ENCODE measurements at regions not wholly inside any gene's neighbourhood (a gene's known extent, or its start where the extent isn't known, plus 50 kb on each side); places are given as distances from the start of the nearest gene placed in this dataset.

- ATAC-seq (replicated peaks in 1 of 4) (no peak), DNase-seq (no peak)
- Mint-ChIP-seq H3K36me3 (no peaks in the 10 kb centered on the region), H3K9me3 (no peaks in the 10 kb centered on the region), H3K27ac (no peak overlapping the region), H3K4me1 (no peaks in the 10 kb centered on the region), H3K4me3 (no peak overlapping the region), H3K27me3 (no peaks in the 10 kb centered on the region)
- Histone ChIP-seq H3K4me3 (ENCODE audit: control insufficient read depth in 1 of 2, extremely low read depth in 1 of 2, low read length in 1 of 2) (no peak overlapping the region), H3K27me3 (replicated peaks in 1 of 2; ENCODE audit: control insufficient read depth in 2 of 2, extremely low read depth in 1 of 2, insufficient read depth in 2 of 2, low read length in 1 of 2) (no peaks in the 10 kb centered on the region), H3K4me1 (ENCODE audit: control insufficient read depth in 1 of 2, extremely low read depth in 1 of 2, insufficient read depth in 2 of 2, low read length in 2 of 2) (no peaks in the 10 kb centered on the region), H3K9me3 (no peaks in the 10 kb centered on the region), H3K36me3 (ENCODE audit: control insufficient read depth in 2 of 2, extremely low read depth in 1 of 2, insufficient read depth in 1 of 2, low read length in 1 of 2) (no peaks in the 10 kb centered on the region), H3K27ac (ENCODE audit: low read length) (no peak overlapping the region)
- ChIA-PET CTCF (no interaction called here), POLR2A (no interaction called here)
- WGBS (ENCODE audit: insufficient coverage) = 82% methylated on average over 3 of the region's 5 CpGs
Measured at GRCh38 chr5:160935776-160936175, 83.8 kb upstream of the ATP10B start.

- no peaks in the 10 kb centered on the region for H3K9me3 Mint-ChIP-seq
- no peak overlapping the region for H3K27ac ChIP-seq (ENCODE audit: low read length)
- CTCF ChIA-PET = no interaction called here
- H3K4me1 Mint-ChIP-seq = no peaks in the 10 kb centered on the region
- no peaks in the 10 kb centered on the region for H3K27me3 ChIP-seq (replicated peaks in 1 of 2; ENCODE audit: control insufficient read depth in 2 of 2, extremely low read depth in 1 of 2, insufficient read depth in 2 of 2, low read length in 1 of 2)
- no peaks in the 10 kb centered on the region for H3K9me3 ChIP-seq
- no peaks in the 10 kb centered on the region for H3K27me3 Mint-ChIP-seq
- no peak overlapping the region for H3K27ac Mint-ChIP-seq
- no peak overlapping the region for H3K4me3 Mint-ChIP-seq
- H3K4me1 ChIP-seq (ENCODE audit: control insufficient read depth in 1 of 2, extremely low read depth in 1 of 2, insufficient read depth in 2 of 2, low read length in 2 of 2) = no peaks in the 10 kb centered on the region
- no peak overlapping the region for H3K4me3 ChIP-seq (ENCODE audit: control insufficient read depth in 1 of 2, extremely low read depth in 1 of 2, low read length in 1 of 2)
- no peaks in the 10 kb centered on the region for H3K36me3 ChIP-seq (ENCODE audit: control insufficient read depth in 2 of 2, extremely low read depth in 1 of 2, insufficient read depth in 1 of 2, low read length in 1 of 2)
- POLR2A ChIA-PET = no interaction called here
- no peak for ATAC-seq (replicated peaks in 1 of 4)
- H3K36me3 Mint-ChIP-seq = no peaks in the 10 kb centered on the region
- WGBS (ENCODE audit: insufficient coverage) = no CpG with 5 or more reads among the region's 2 CpGs
- no peak for DNase-seq
Measured at GRCh38 chr5:160931283-160931682, 79.3 kb upstream of the ATP10B start.

GRCh38 chr5:160930406-160930805 lies 78.4 kb upstream of the ATP10B start:
- no peak overlapping the region for H3K27ac ChIP-seq (ENCODE audit: low read length)
- Mint-ChIP-seq H3K4me1 (no peaks in the 10 kb centered on the region), H3K36me3 (no peaks in the 10 kb centered on the region), H3K9me3 (no peaks in the 10 kb centered on the region), H3K27ac (no peak overlapping the region), H3K27me3 (no peaks in the 10 kb centered on the region), H3K4me3 (no peak overlapping the region)
- no peak overlapping the region for H3K4me3 ChIP-seq (ENCODE audit: control insufficient read depth in 1 of 2, extremely low read depth in 1 of 2, low read length in 1 of 2)
- DNase-seq = no peak
- ChIA-PET POLR2A (no interaction called here), CTCF (no interaction called here)
- H3K4me1 ChIP-seq (ENCODE audit: control insufficient read depth in 1 of 2, extremely low read depth in 1 of 2, insufficient read depth in 2 of 2, low read length in 2 of 2) = no peaks in the 10 kb centered on the region
- no peaks in the 10 kb centered on the region for H3K9me3 ChIP-seq
- H3K27me3 ChIP-seq (replicated peaks in 1 of 2; ENCODE audit: control insufficient read depth in 2 of 2, extremely low read depth in 1 of 2, insufficient read depth in 2 of 2, low read length in 1 of 2) = no peaks in the 10 kb centered on the region
- H3K36me3 ChIP-seq (ENCODE audit: control insufficient read depth in 2 of 2, extremely low read depth in 1 of 2, insufficient read depth in 1 of 2, low read length in 1 of 2) = no peaks in the 10 kb centered on the region
- ATAC-seq (replicated peaks in 1 of 4) = no peak
- 56% methylated on average over 1 of the region's 1 CpG for WGBS (ENCODE audit: insufficient coverage)

GRCh38 chr5:160929906-160930305 lies 77.9 kb upstream of the ATP10B start:
- ATAC-seq (replicated peaks in 1 of 4) (no peak), DNase-seq (no peak)
- WGBS (ENCODE audit: insufficient coverage) = 94% methylated on average over 2 of the region's 3 CpGs
- H3K36me3 Mint-ChIP-seq = no peaks in the 10 kb centered on the region
- Histone ChIP-seq H3K9me3 (no peaks in the 10 kb centered on the region), H3K4me1 (ENCODE audit: control insufficient read depth in 1 of 2, extremely low read depth in 1 of 2, insufficient read depth in 2 of 2, low read length in 2 of 2) (no peaks in the 10 kb centered on the region), H3K27me3 (replicated peaks in 1 of 2; ENCODE audit: control insufficient read depth in 2 of 2, extremely low read depth in 1 of 2, insufficient read depth in 2 of 2, low read length in 1 of 2) (no peaks in the 10 kb centered on the region), H3K27ac (ENCODE audit: low read length) (no peak overlapping the region), H3K36me3 (ENCODE audit: control insufficient read depth in 2 of 2, extremely low read depth in 1 of 2, insufficient read depth in 1 of 2, low read length in 1 of 2) (no peaks in the 10 kb centered on the region), H3K4me3 (ENCODE audit: control insufficient read depth in 1 of 2, extremely low read depth in 1 of 2, low read length in 1 of 2) (no peak overlapping the region)
- ChIA-PET POLR2A (no interaction called here), CTCF (no interaction called here)
- no peak overlapping the region for H3K4me3 Mint-ChIP-seq
- H3K27me3 Mint-ChIP-seq = no peaks in the 10 kb centered on the region
- no peak overlapping the region for H3K27ac Mint-ChIP-seq
- H3K4me1 Mint-ChIP-seq = no peaks in the 10 kb centered on the region
- no peaks in the 10 kb centered on the region for H3K9me3 Mint-ChIP-seq

- Histone ChIP-seq H3K36me3 (ENCODE audit: control insufficient read depth in 2 of 2, extremely low read depth in 1 of 2, insufficient read depth in 1 of 2, low read length in 1 of 2) (no peaks in the 10 kb centered on the region), H3K9me3 (no peaks in the 10 kb centered on the region), H3K4me3 (ENCODE audit: control insufficient read depth in 1 of 2, extremely low read depth in 1 of 2, low read length in 1 of 2) (no peak overlapping the region), H3K27me3 (replicated peaks in 1 of 2; ENCODE audit: control insufficient read depth in 2 of 2, extremely low read depth in 1 of 2, insufficient read depth in 2 of 2, low read length in 1 of 2) (no peaks in the 10 kb centered on the region), H3K4me1 (ENCODE audit: control insufficient read depth in 1 of 2, extremely low read depth in 1 of 2, insufficient read depth in 2 of 2, low read length in 2 of 2) (no peaks in the 10 kb centered on the region), H3K27ac (ENCODE audit: low read length) (no peak overlapping the region)
- POLR2A ChIA-PET = no interaction called here
- H3K4me3 Mint-ChIP-seq = no peak overlapping the region
- no peaks in the 10 kb centered on the region for H3K27me3 Mint-ChIP-seq
- H3K4me1 Mint-ChIP-seq = no peaks in the 10 kb centered on the region
- CTCF ChIA-PET = no interaction called here
- H3K9me3 Mint-ChIP-seq = no peaks in the 10 kb centered on the region
- no peak for ATAC-seq (replicated peaks in 1 of 4)
- no peak overlapping the region for H3K27ac Mint-ChIP-seq
- DNase-seq = no peak
- WGBS (ENCODE audit: insufficient coverage) = 67% methylated on average over 1 of the region's 2 CpGs
- no peaks in the 10 kb centered on the region for H3K36me3 Mint-ChIP-seq
Measured at GRCh38 chr5:160929360-160929759, 77.3 kb upstream of the ATP10B start.

GRCh38 chr5:160926428-160926827 lies 74.4 kb upstream of the ATP10B start:
- H3K27ac Mint-ChIP-seq = no peak overlapping the region
- H3K9me3 Mint-ChIP-seq = no peaks in the 10 kb centered on the region
- no peak for ATAC-seq (replicated peaks in 1 of 4)
- Histone ChIP-seq H3K4me3 (ENCODE audit: control insufficient read depth in 1 of 2, extremely low read depth in 1 of 2, low read length in 1 of 2) (no peak overlapping the region), H3K36me3 (ENCODE audit: control insufficient read depth in 2 of 2, extremely low read depth in 1 of 2, insufficient read depth in 1 of 2, low read length in 1 of 2) (no peaks in the 10 kb centered on the region), H3K27me3 (replicated peaks in 1 of 2; ENCODE audit: control insufficient read depth in 2 of 2, extremely low read depth in 1 of 2, insufficient read depth in 2 of 2, low read length in 1 of 2) (no peaks in the 10 kb centered on the region), H3K27ac (ENCODE audit: low read length) (no peak overlapping the region), H3K9me3 (no peaks in the 10 kb centered on the region), H3K4me1 (ENCODE audit: control insufficient read depth in 1 of 2, extremely low read depth in 1 of 2, insufficient read depth in 2 of 2, low read length in 2 of 2) (no peaks in the 10 kb centered on the region)
- CTCF ChIA-PET = interaction anchor here in 1 of 2 donors (0.7 kb wide), 1 partner anchor 488 kb away, joined by 3 read pairs; no protein-coding TSS in a partner anchor
- no peak overlapping the region for H3K4me3 Mint-ChIP-seq
- no peak for DNase-seq
- H3K4me1 Mint-ChIP-seq = no peaks in the 10 kb centered on the region
- H3K27me3 Mint-ChIP-seq = peaks cover 0 to 4% of the 10 kb centered on the region in 2 donors
- POLR2A ChIA-PET = no interaction called here
- WGBS (ENCODE audit: insufficient coverage) = no CpG with 5 or more reads among the region's 6 CpGs
- H3K36me3 Mint-ChIP-seq = no peaks in the 10 kb centered on the region

GRCh38 chr5:160925281-160925680 lies 73.3 kb upstream of the ATP10B start:
- ATAC-seq (replicated peaks in 1 of 4) = no peak
- Histone ChIP-seq H3K4me1 (ENCODE audit: control insufficient read depth in 1 of 2, extremely low read depth in 1 of 2, insufficient read depth in 2 of 2, low read length in 2 of 2) (no peaks in the 10 kb centered on the region), H3K36me3 (ENCODE audit: control insufficient read depth in 2 of 2, extremely low read depth in 1 of 2, insufficient read depth in 1 of 2, low read length in 1 of 2) (no peaks in the 10 kb centered on the region), H3K27me3 (replicated peaks in 1 of 2; ENCODE audit: control insufficient read depth in 2 of 2, extremely low read depth in 1 of 2, insufficient read depth in 2 of 2, low read length in 1 of 2) (no peaks in the 10 kb centered on the region), H3K9me3 (no peaks in the 10 kb centered on the region), H3K27ac (ENCODE audit: low read length) (no peak overlapping the region), H3K4me3 (ENCODE audit: control insufficient read depth in 1 of 2, extremely low read depth in 1 of 2, low read length in 1 of 2) (no peak overlapping the region)
- H3K4me3 Mint-ChIP-seq = no peak overlapping the region
- no peaks in the 10 kb centered on the region for H3K9me3 Mint-ChIP-seq
- DNase-seq = no peak
- POLR2A ChIA-PET = interaction anchor here in 1 of 2 donors (0.6 kb wide), 1 partner anchor 22 kb away, joined by 3 read pairs; no protein-coding TSS in a partner anchor
- H3K4me1 Mint-ChIP-seq = no peaks in the 10 kb centered on the region
- CTCF ChIA-PET = no interaction called here
- H3K27ac Mint-ChIP-seq = no peak overlapping the region
- no peaks in the 10 kb centered on the region for H3K36me3 Mint-ChIP-seq
- WGBS (ENCODE audit: insufficient coverage) = no CpG with 5 or more reads among the region's 6 CpGs
- peaks cover 0 to 4% of the 10 kb centered on the region in 2 donors for H3K27me3 Mint-ChIP-seq
